ENCODE measurements at regions not wholly inside any gene's neighbourhood (a gene's known extent, or its start where the extent isn't known, plus 50 kb on each side); places are given as distances from the start of the nearest gene placed in this dataset.

DNA sequence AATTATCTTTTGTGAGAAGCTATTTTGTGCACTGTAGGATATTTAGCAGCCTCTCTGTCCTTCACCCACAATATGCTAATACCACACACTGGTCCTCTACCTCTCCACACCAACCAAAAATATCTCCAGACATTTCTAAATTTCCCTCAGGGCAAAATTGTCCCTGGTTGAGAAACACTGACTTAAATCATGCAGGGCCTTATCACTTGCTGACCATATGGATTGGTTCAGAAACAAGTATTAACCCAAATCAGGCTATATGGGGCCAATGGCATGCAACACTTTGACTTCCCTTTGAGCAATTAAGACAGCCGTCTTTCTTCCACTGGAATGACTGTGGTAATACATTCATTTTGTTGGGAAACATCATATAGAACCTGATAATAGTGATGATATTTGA lies 251.1 kb downstream of the CNTN3 start (continued):
- TF ChIP-seq USF2 (IDR thresholded peaks at IDR 0.05) (no peak), RFX5 (IDR thresholded peaks at IDR 0.05) (no peak), KDM5A (IDR thresholded peaks at IDR 0.05) (no peak), E2F6 (IDR thresholded peaks at IDR 0.05; ENCODE audit: borderline replicate concordance, low read depth) (no peak), RCOR1 (IDR thresholded peaks at IDR 0.05; ENCODE audit: low read depth, low read length) (no peak)

DNA sequence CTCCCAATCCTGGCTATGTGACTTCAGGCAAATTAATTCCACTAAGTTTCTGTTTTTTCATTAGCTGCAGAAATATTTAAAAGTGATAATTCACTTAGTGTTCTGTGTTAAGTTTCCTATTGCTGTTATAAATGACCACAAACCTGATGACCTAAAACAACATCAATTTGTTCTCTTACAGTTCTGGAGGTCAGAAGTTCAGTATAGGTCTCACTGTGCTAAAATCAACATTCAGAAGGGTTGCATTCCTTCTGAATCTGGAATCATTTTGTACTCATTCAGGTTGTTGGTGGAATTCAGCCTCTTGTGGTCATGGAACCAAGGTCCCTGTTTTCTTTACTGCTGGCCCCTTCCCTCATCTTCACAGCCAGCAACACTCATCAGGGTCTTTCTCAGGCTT lies 254.1 kb downstream of the CNTN3 start:
- ChIA-PET POLR2A (no interaction called here), CTCF (no interaction called here)
- ATAC-seq, result no peak
- Histone ChIP-seq H3K4me2 (no peak overlapping the region), H3K4me3 (no peak overlapping the region), H3K9me3 (no peaks in the 10 kb centered on the region; the same call in 2 of the 3 replicates), H3K4me1 (no peaks in the 10 kb centered on the region), H3K27ac (no peak overlapping the region)
- no peak for TF ChIP-seq CBX8 (IDR thresholded peaks at IDR 0.05)
- no peak for TF ChIP-seq ZC3H11A (IDR thresholded peaks at IDR 0.05)
- no peak for TF ChIP-seq EHMT2 (IDR thresholded peaks at IDR 0.05; ENCODE audit: low read depth)
- no peak for TF ChIP-seq ELK1 (IDR thresholded peaks at IDR 0.05; ENCODE audit: low read depth, low read length)
- TF ChIP-seq RARB (CRISPR knock-in tag; IDR thresholded peaks at IDR 0.05), result no peak
- no peak for TF ChIP-seq HOXA7 (CRISPR knock-in tag; IDR thresholded peaks at IDR 0.05)
- TF ChIP-seq RAD21 (conservative IDR thresholded peaks at IDR 0.05 in 1 of 2, IDR thresholded peaks at IDR 0.05 in 1 of 2), result no peak
- TF ChIP-seq ESRRA (IDR thresholded peaks at IDR 0.05; ENCODE audit: borderline replicate concordance, low read length), result no peak
- no peak for TF ChIP-seq ATOH8 (CRISPR knock-in tag; IDR thresholded peaks at IDR 0.05; ENCODE audit: low read depth)
- TF ChIP-seq MYC (IDR thresholded peaks at IDR 0.05; ENCODE audit: borderline replicate concordance, low read length), result no peak
- no peak for TF ChIP-seq NPAS2 (CRISPR knock-in tag; IDR thresholded peaks at IDR 0.05; ENCODE audit: borderline replicate concordance)
- TF ChIP-seq USF2 (IDR thresholded peaks at IDR 0.05), result no peak
- TF ChIP-seq JUN (IDR thresholded peaks at IDR 0.05), result no peak
- no peak for TF ChIP-seq CEBPB (IDR thresholded peaks at IDR 0.05)
- TF ChIP-seq RCOR1 (IDR thresholded peaks at IDR 0.05; ENCODE audit: low read depth, low read length), result no peak
- TF ChIP-seq GATA3 (IDR thresholded peaks at IDR 0.05; ENCODE audit: borderline replicate concordance), result no peak
- TF ChIP-seq HOXB5 (CRISPR knock-in tag; IDR thresholded peaks at IDR 0.05), result no peak
- DNase-seq (ENCODE audit: low read depth in 1 of 2, low spot score in 1 of 2), result no peak
- FAIRE-seq, result no peak

- DNase-seq (ENCODE audit: low read depth in 1 of 2, low spot score in 1 of 2), result no peak
- TF ChIP-seq E2F6 (IDR thresholded peaks at IDR 0.05; ENCODE audit: borderline replicate concordance, low read depth), result no peak
- TF ChIP-seq POLR2AphosphoS2 (conservative IDR thresholded peaks at IDR 0.05; ENCODE audit: low read length), result no peak
- TF ChIP-seq RCOR1 (IDR thresholded peaks at IDR 0.05; ENCODE audit: low read depth, low read length), result no peak
- TF ChIP-seq NR3C1 (IDR thresholded peaks at IDR 0.05), result no peak
- no peak for TF ChIP-seq ESRRA (IDR thresholded peaks at IDR 0.05; ENCODE audit: borderline replicate concordance, low read length)
- TF ChIP-seq MAFK (IDR thresholded peaks at IDR 0.05; ENCODE audit: partially characterized antibody), result no peak
- no peak for TF ChIP-seq RNF2 (IDR thresholded peaks at IDR 0.05; ENCODE audit: borderline replicate concordance, low read depth)
- no peak for TF ChIP-seq HOXB13 (CRISPR knock-in tag; IDR thresholded peaks at IDR 0.05; ENCODE audit: low read depth)
- no peak for TF ChIP-seq ELK1 (IDR thresholded peaks at IDR 0.05; ENCODE audit: low read depth, low read length)
- no peak for TF ChIP-seq HMGXB4 (CRISPR knock-in tag; IDR thresholded peaks at IDR 0.05; ENCODE audit: borderline replicate concordance)
- POLR2A ChIA-PET, result no interaction called here
Observed at GRCh38 chr3:74357881-74358280, 256.6 kb downstream of the CNTN3 start.

More at GRCh38 chr3:74357881-74358280, 256.6 kb downstream of the CNTN3 start:
- 43% methylated on average over 6 of the region's 6 CpGs for WGBS (ENCODE audit: missing lambda C conversion rate)
- no peaks in the 10 kb centered on the region for H3K9me3 ChIP-seq
- ATAC-seq (no peak), FAIRE-seq (no peak)
- H3K27ac ChIP-seq, result no peak overlapping the region
- H3K4me2 ChIP-seq, result no peak overlapping the region
- no peak overlapping the region for H3K4me3 ChIP-seq
- CTCF ChIA-PET, result no interaction called here
- H3K4me1 ChIP-seq, result no peaks in the 10 kb centered on the region
